NOMO-1 treated with DMSO at 0.1 percent for 48 hours (cell line): ENCODE measurements at regions not wholly inside any gene's neighbourhood (a gene's known extent, or its start where the extent isn't known, plus 50 kb on each side); places are given as distances from the start of the nearest gene placed in this dataset.

Experiments used
- DNase-seq: peaks from one replicate; lab custom pipeline; 2025; ENCODE audit not compliant: unreplicated experiment; lab: John Stamatoyannopoulos, UW

GRCh38 chr3:43892526-43892925, 201.8 kb downstream of the ABHD5 start:
- DNase-seq, result peak; percentile 89

GRCh38 chr3:43893727-43894126, 203.0 kb downstream of the ABHD5 start:
- no peak for DNase-seq

- DNase-seq, result no peak
Measured at GRCh38 chr3:43894176-43895049, 203.7 kb downstream of the ABHD5 start.

- DNase-seq, result no peak
Measured at GRCh38 chr3:43895573-43895972, 204.8 kb downstream of the ABHD5 start.

GRCh38 chr3:43902415-43902814, 211.7 kb downstream of the ABHD5 start:
- no peak for DNase-seq

GRCh38 chr3:43905157-43905556, 214.4 kb downstream of the ABHD5 start:
- DNase-seq, result no peak

- DNase-seq, result no peak
Measured at GRCh38 chr3:43906849-43907507, 216.2 kb downstream of the ABHD5 start.

GRCh38 chr3:43907508-43907858, 216.7 kb downstream of the ABHD5 start:
- DNase-seq, result peak; percentile 93

GRCh38 chr3:43908456-43908855, 217.7 kb downstream of the ABHD5 start:
- DNase-seq, result no peak

- DNase-seq, result no peak
Measured at GRCh38 chr3:43909149-43909548, 218.4 kb downstream of the ABHD5 start.

GRCh38 chr3:43910750-43911149, 220.0 kb downstream of the ABHD5 start:
- peak; percentile 29 for DNase-seq

GRCh38 chr3:43913036-43913948, 222.6 kb downstream of the ABHD5 start:
- DNase-seq, result no peak

GRCh38 chr3:43914269-43914668, 223.5 kb downstream of the ABHD5 start:
- DNase-seq, result no peak

- DNase-seq, result no peak
Measured at GRCh38 chr3:43915546-43915945, 224.8 kb downstream of the ABHD5 start.

- DNase-seq, result no peak
Measured at GRCh38 chr3:43917361-43917760, 226.6 kb downstream of the ABHD5 start.

- peak; percentile 86 for DNase-seq
Measured at GRCh38 chr3:43919029-43919428, 228.3 kb downstream of the ABHD5 start.

GRCh38 chr3:43921056-43921648, 230.4 kb downstream of the ABHD5 start:
- DNase-seq, result no peak

GRCh38 chr3:43922374-43922773, 231.6 kb downstream of the ABHD5 start:
- DNase-seq, result no peak

- no peak for DNase-seq
Measured at GRCh38 chr3:43923104-43923882, 232.6 kb downstream of the ABHD5 start.

GRCh38 chr3:43926055-43926454, 235.3 kb downstream of the ABHD5 start:
- no peak for DNase-seq
